ENCODE measurements at regions not wholly inside any gene's neighbourhood (a gene's known extent, or its start where the extent isn't known, plus 50 kb on each side); places are given as distances from the start of the nearest gene placed in this dataset.

GRCh38 chr7:136803028-136803427 is 65.4 kb upstream of the CHRM2 start:
- TF ChIP-seq POLR2A (IDR thresholded peaks at IDR 0.05; ENCODE audit: low read depth) (no peak), POLR2AphosphoS5 (IDR thresholded peaks at IDR 0.05) (no peak), EP300 (IDR thresholded peaks at IDR 0.05) (no peak)
- TF ChIP-seq, protein P1, sequence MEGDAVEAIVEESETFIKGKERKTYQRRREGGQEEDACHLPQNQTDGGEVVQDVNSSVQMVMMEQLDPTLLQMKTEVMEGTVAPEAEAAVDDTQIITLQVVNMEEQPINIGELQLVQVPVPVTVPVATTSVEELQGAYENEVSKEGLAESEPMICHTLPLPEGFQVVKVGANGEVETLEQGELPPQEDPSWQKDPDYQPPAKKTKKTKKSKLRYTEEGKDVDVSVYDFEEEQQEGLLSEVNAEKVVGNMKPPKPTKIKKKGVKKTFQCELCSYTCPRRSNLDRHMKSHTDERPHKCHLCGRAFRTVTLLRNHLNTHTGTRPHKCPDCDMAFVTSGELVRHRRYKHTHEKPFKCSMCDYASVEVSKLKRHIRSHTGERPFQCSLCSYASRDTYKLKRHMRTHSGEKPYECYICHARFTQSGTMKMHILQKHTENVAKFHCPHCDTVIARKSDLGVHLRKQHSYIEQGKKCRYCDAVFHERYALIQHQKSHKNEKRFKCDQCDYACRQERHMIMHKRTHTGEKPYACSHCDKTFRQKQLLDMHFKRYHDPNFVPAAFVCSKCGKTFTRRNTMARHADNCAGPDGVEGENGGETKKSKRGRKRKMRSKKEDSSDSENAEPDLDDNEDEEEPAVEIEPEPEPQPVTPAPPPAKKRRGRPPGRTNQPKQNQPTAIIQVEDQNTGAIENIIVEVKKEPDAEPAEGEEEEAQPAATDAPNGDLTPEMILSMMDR (IDR thresholded peaks at IDR 0.05), result no peak
